OCI-M1 (cell line): ENCODE measurements at regions not wholly inside any gene's neighbourhood (a gene's known extent, or its start where the extent isn't known, plus 50 kb on each side); places are given as distances from the start of the nearest gene placed in this dataset.
"Not testable (repeated sequence)": the region's sequence is repeated elsewhere in the genome, so short reads cannot be mapped to it uniquely, and the experiment has no call there.

Source experiments
- DNase-seq: peaks from one replicate; lab custom pipeline; 2025; lab: John Stamatoyannopoulos, UW

- DNase-seq: no peak
These were observed 273.9 kb downstream of the IGSF11 start for GRCh38 chr3:118760585-118761290.

GRCh38 chr3:118761291-118761606 lies 273.4 kb downstream of the IGSF11 start:
- DNase-seq: no peak

GRCh38 chr3:118765636-118766305 lies 268.9 kb downstream of the IGSF11 start:
- DNase-seq: no peak

GRCh38 chr3:118766306-118766669 lies 268.4 kb downstream of the IGSF11 start:
- no peak for DNase-seq

GRCh38 chr3:118772036-118772435 lies 262.6 kb downstream of the IGSF11 start:
- no peak for DNase-seq

- peak; percentile 94 for DNase-seq
These were observed 262.1 kb downstream of the IGSF11 start for GRCh38 chr3:118772547-118773011.

GRCh38 chr3:118775021-118775420 lies 259.6 kb downstream of the IGSF11 start:
- no peak for DNase-seq

- no peak for DNase-seq
These were observed 256.4 kb downstream of the IGSF11 start for GRCh38 chr3:118778201-118778600.

GRCh38 chr3:118781232-118781631 lies 253.4 kb downstream of the IGSF11 start:
- no peak for DNase-seq

GRCh38 chr3:118781839-118782238 lies 252.8 kb downstream of the IGSF11 start:
- no peak for DNase-seq

- DNase-seq: peak; percentile 41
These were observed 251.9 kb downstream of the IGSF11 start for GRCh38 chr3:118782755-118783202.

GRCh38 chr3:118785415-118785814 lies 249.2 kb downstream of the IGSF11 start:
- no peak for DNase-seq

- DNase-seq: no peak
These were observed 243.4 kb downstream of the IGSF11 start for GRCh38 chr3:118791246-118791645.

- no peak for DNase-seq
These were observed 242.5 kb downstream of the IGSF11 start for GRCh38 chr3:118792191-118792590.

GRCh38 chr3:118793176-118793575 lies 241.5 kb downstream of the IGSF11 start:
- DNase-seq: no peak

GRCh38 chr3:118799303-118799702 lies 235.3 kb downstream of the IGSF11 start:
- DNase-seq: no peak

GRCh38 chr3:118801899-118802298 lies 232.7 kb downstream of the IGSF11 start:
- no peak for DNase-seq

- no peak for DNase-seq
These were observed 232.1 kb downstream of the IGSF11 start for GRCh38 chr3:118802325-118803095.

- no peak for DNase-seq
These were observed 231.6 kb downstream of the IGSF11 start for GRCh38 chr3:118803096-118803476.

GRCh38 chr3:118805007-118805406 lies 229.6 kb downstream of the IGSF11 start:
- DNase-seq: no peak

GRCh38 chr3:118806423-118806822 lies 228.2 kb downstream of the IGSF11 start:
- no peak for DNase-seq

- not testable (repeated sequence) for DNase-seq
These were observed 227.3 kb downstream of the IGSF11 start for GRCh38 chr3:118807349-118807748.

GRCh38 chr3:118808723-118809122 lies 225.9 kb downstream of the IGSF11 start:
- no peak for DNase-seq
